A549 (cell line): ENCODE measurements at regions not wholly inside any gene's neighbourhood (a gene's known extent, or its start where the extent isn't known, plus 50 kb on each side); places are given as distances from the start of the nearest gene placed in this dataset.
"Not testable (repeated sequence)": the region's sequence is repeated elsewhere in the genome, so short reads cannot be mapped to it uniquely, and the experiment has no call there.

Source experiments
- ATAC-seq, 2 experiments: fragments of 200-7000 bp in 1 of 2; fragments of >200 bp in 1 of 2; cut with Nextera tagmentation in 1 of 2; cut with Tn5 transposase in 1 of 2; 3 replicates each; pipeline versions ENCODE4 v1.8.0 to v1.9.1; 2018 to 2020; ENCODE audit warnings: mild to moderate bottlenecking in 1 of 2, moderate library complexity in 1 of 2
- CTCF ChIA-PET: fragments of 300-600 bp; sonication (Branson Sonifier 250); formaldehyde crosslinking; extraction: SDS; loops from one replicate; lab custom pipeline; 2021; ENCODE audit warnings: antibody characterized with exemption, inconsistent platforms; lab: Yijun Ruan, JAX
- POLR2A ChIA-PET: fragments of 350-600 bp; formaldehyde crosslinking; extraction: SDS; loops from one replicate; lab custom pipeline; 2021; ENCODE audit warnings: antibody characterized with exemption, inconsistent platforms; lab: Yijun Ruan, JAX
- DNase-seq, 2 experiments: peaks; one replicate each; pipeline versions ENCODE4 v3.0.0 to v3.0.0-alpha.2; 2011 to 2016; ENCODE audit warnings: low read depth in 1 of 2, low spot score in 1 of 2
- FAIRE-seq: peaks from 2 replicates; lab custom pipeline; 2011; peaks lifted over from hg19 to GRCh38; lab: Jason Lieb, UNC
- H3K27ac ChIP-seq, 2 experiments: fragments of >200 bp; sonication (Bioruptor Twin); formaldehyde crosslinking; 3 replicates each; pipeline ENCODE4 v1.5.1; 2016 to 2017
- H3K4me1 ChIP-seq: fragments of >200 bp; sonication (Bioruptor Twin); formaldehyde crosslinking; 3 replicates; pipeline ENCODE4 v1.6.1; 2016
- H3K4me2 ChIP-seq: fragments of >200 bp; sonication (Bioruptor Twin); formaldehyde crosslinking; 3 replicates; pipeline ENCODE4 v1.6.1; 2016
- H3K4me3 ChIP-seq: fragments of >200 bp; sonication (Bioruptor Twin); formaldehyde crosslinking; 3 replicates; pipeline ENCODE4 v1.5.1; 2016
- H3K9me3 ChIP-seq: fragments of >200 bp; sonication (Bioruptor Twin); formaldehyde crosslinking; 3 replicates; pipeline ENCODE4 v1.6.1; 2016
- BHLHE40 ChIP-seq: IDR thresholded peaks from 2 replicates; pipeline ENCODE4 v1.6.1; 2012; ENCODE audit warnings: low read depth, low read length, inconsistent platforms
- CBX2 ChIP-seq: fragments of 200-600 bp; sonication (generic); IDR thresholded peaks from 2 replicates; pipeline ENCODE4 v1.6.1; 2016; ENCODE audit warnings: low read depth, mild to moderate bottlenecking, borderline replicate concordance
- CBX8 ChIP-seq: fragments of 200-600 bp; sonication (generic); IDR thresholded peaks from 2 replicates; pipeline ENCODE4 v1.6.1; 2016
- CEBPB ChIP-seq, 2 experiments: fragments of >200 bp in 1 of 2; sonication (Bioruptor Twin) in 1 of 2; formaldehyde crosslinking in 1 of 2; IDR thresholded peaks; 2 replicates each; pipeline ENCODE4 v1.6.1; 2012 to 2016
- EP300 ChIP-seq, 2 experiments: fragments of >200 bp; sonication (Bioruptor Twin); formaldehyde crosslinking; IDR thresholded peaks; 2 replicates in 1 of 2; 3 replicates in 1 of 2; pipeline ENCODE4 v1.6.1; 2016 to 2017
- FOSB ChIP-seq: fragments of 250-450 bp; sonication (Bioruptor Pico); IDR thresholded peaks from 2 replicates; pipeline ENCODE4 v1.5.0; 2020; ENCODE audit warnings: mild to moderate bottlenecking, moderate library complexity
- FOSL2 ChIP-seq, 2 experiments: fragments of 450-650 bp in 1 of 2; fragments of >200 bp in 1 of 2; sonication (Bioruptor Twin) in 1 of 2; formaldehyde crosslinking; IDR thresholded peaks; 2 replicates each; pipeline versions ENCODE4 v1.5.0 to v1.6.1; 2016 to 2020; ENCODE audit warnings: mild to moderate bottlenecking in 1 of 2, moderate library complexity in 1 of 2
- FOXS1 ChIP-seq: fragments of 250-450 bp; sonication (Bioruptor Pico); IDR thresholded peaks from 2 replicates; pipeline ENCODE4 v1.5.0; 2020; ENCODE audit warnings: mild to moderate bottlenecking, moderate library complexity
- GATA3 ChIP-seq: IDR thresholded peaks from 2 replicates; pipeline ENCODE4 v1.6.1; 2012; ENCODE audit warnings: borderline replicate concordance
- HEYL ChIP-seq: fragments of 250-450 bp; sonication (Bioruptor Pico); IDR thresholded peaks from 2 replicates; pipeline ENCODE4 v1.8.0; 2021; ENCODE audit warnings: mild to moderate bottlenecking, moderate library complexity
- HOXA7 ChIP-seq: fragments of 250-450 bp; sonication (Bioruptor Pico); IDR thresholded peaks from 2 replicates; pipeline ENCODE4 v1.5.0; 2020; ENCODE audit warnings: mild to moderate bottlenecking, moderate library complexity
- JUN ChIP-seq, 2 experiments: fragments of >200 bp; sonication (Bioruptor Twin); formaldehyde crosslinking; IDR thresholded peaks; 2 replicates in 1 of 2; 3 replicates in 1 of 2; pipeline ENCODE4 v1.6.1; 2016 to 2017
- JUNB ChIP-seq: fragments of >200 bp; sonication (Bioruptor Twin); formaldehyde crosslinking; IDR thresholded peaks from 2 replicates; pipeline ENCODE4 v1.6.1; 2016
- KDM1A ChIP-seq: fragments of 200-600 bp; sonication (generic); IDR thresholded peaks from 2 replicates; pipeline ENCODE4 v1.6.1; 2016; ENCODE audit warnings: low read depth, mild to moderate bottlenecking
- MAFK ChIP-seq: fragments of 450-650 bp; IDR thresholded peaks from 2 replicates; pipeline ENCODE4 v1.6.1; 2014; ENCODE audit not compliant: partially characterized antibody
- POLR2AphosphoS2 ChIP-seq: conservative IDR thresholded peaks from 2 replicates; pipeline ENCODE4 v1.6.1; 2012; ENCODE audit warnings: low read length, improper control_type of control experiment, inconsistent platforms
- RAD21 ChIP-seq, 2 experiments: fragments of >200 bp in 1 of 2; sonication (Bioruptor Twin) in 1 of 2; formaldehyde crosslinking in 1 of 2; IDR thresholded peaks in 1 of 2; conservative IDR thresholded peaks in 1 of 2; 2 replicates in 1 of 2; 3 replicates in 1 of 2; pipeline ENCODE4 v1.6.1; 2012 to 2018; ENCODE audit warnings: inconsistent platforms in 1 of 2
- RFX5 ChIP-seq: fragments of 450-650 bp; IDR thresholded peaks from 2 replicates; pipeline ENCODE4 v1.7.1; 2014; ENCODE audit warnings: antibody characterized with exemption, mild to moderate bottlenecking, moderate library complexity
- RNF2 ChIP-seq: fragments of 200-600 bp; sonication (generic); IDR thresholded peaks from 2 replicates; pipeline ENCODE4 v1.6.1; 2016; ENCODE audit warnings: low read depth, mild to moderate bottlenecking, antibody characterized with exemption, moderate library complexity, borderline replicate concordance
- SMC3 ChIP-seq: fragments of >200 bp; sonication (Bioruptor Twin); formaldehyde crosslinking; IDR thresholded peaks from 3 replicates; pipeline ENCODE4 v1.6.1; 2018; ENCODE audit warnings: inconsistent platforms
- TFCP2L1 ChIP-seq: fragments of 250-450 bp; sonication (Bioruptor Pico); IDR thresholded peaks from 2 replicates; pipeline ENCODE4 v1.5.0; 2021; ENCODE audit warnings: mild to moderate bottlenecking
- WGBS: methylation state at CpG from one replicate; pipeline ENCODE4 v1.1.6; 2017; ENCODE audit errors: missing lambda C conversion rate; 5-methylcytosine and 5-hydroxymethylcytosine counted together
- TF ChIP-seq, protein P1 (sequence below): fragments of 250-450 bp; sonication (Bioruptor Pico); IDR thresholded peaks from 2 replicates; pipeline ENCODE4 v1.5.0; 2020; ENCODE audit warnings: low read depth, mild to moderate bottlenecking, moderate library complexity
- TF ChIP-seq, protein P2 (sequence below): fragments of 200-600 bp; sonication (generic); IDR thresholded peaks from 2 replicates; pipeline ENCODE4 v1.6.1; 2016; ENCODE audit warnings: antibody characterized with exemption, mild to moderate bottlenecking, moderate library complexity
- TF ChIP-seq, protein P3 (sequence below): IDR thresholded peaks from 2 replicates; pipeline ENCODE4 v1.6.1; 2012; ENCODE audit warnings: low read depth, borderline replicate concordance
- TF ChIP-seq, protein P4 (sequence below): fragments of 250-450 bp; sonication (Bioruptor Pico); IDR thresholded peaks from 2 replicates; pipeline ENCODE4 v1.5.0; 2021; ENCODE audit warnings: mild to moderate bottlenecking, moderate library complexity, borderline replicate concordance

DNA sequence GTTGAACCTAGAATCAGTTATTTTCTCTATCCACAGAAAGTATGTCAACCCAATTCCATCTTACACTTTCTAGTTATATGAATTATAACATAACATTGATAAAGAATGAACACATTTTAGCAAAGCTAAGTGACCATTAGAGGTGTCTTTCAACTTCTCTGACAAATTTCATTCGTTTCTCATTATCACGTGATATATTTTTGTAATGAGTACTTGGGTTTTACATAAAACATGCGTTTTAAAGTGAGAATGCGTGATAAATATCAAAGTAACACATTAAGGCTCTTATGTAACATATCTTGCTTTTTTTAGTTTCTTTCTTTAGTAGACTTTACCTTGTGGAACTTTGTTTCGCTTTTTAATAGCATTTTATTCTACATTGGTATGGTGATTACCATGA is 1715.1 kb upstream of the IGFBP7 start:
- ATAC-seq (no peak), DNase-seq (no peak), FAIRE-seq (no peak)
- CTCF ChIA-PET: interaction anchor here (0.6 kb wide), 1 partner anchor 1645 kb away, joined by 3 read pairs; no protein-coding TSS in a partner anchor
- Histone ChIP-seq H3K4me3 (no peak overlapping the region), H3K4me2 (no peak overlapping the region), H3K4me1 (no peaks in the 10 kb centered on the region), H3K9me3 (no peaks in the 10 kb centered on the region), H3K27ac (no peak overlapping the region)
- POLR2A ChIA-PET: no interaction called here
- TF ChIP-seq BHLHE40 (no peak), HEYL (CRISPR knock-in tag) (no peak)
- TF ChIP-seq, protein P1, sequence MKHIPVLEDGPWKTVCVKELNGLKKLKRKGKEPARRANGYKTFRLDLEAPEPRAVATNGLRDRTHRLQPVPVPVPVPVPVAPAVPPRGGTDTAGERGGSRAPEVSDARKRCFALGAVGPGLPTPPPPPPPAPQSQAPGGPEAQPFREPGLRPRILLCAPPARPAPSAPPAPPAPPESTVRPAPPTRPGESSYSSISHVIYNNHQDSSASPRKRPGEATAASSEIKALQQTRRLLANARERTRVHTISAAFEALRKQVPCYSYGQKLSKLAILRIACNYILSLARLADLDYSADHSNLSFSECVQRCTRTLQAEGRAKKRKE: no peak
- TF ChIP-seq, protein P2, sequence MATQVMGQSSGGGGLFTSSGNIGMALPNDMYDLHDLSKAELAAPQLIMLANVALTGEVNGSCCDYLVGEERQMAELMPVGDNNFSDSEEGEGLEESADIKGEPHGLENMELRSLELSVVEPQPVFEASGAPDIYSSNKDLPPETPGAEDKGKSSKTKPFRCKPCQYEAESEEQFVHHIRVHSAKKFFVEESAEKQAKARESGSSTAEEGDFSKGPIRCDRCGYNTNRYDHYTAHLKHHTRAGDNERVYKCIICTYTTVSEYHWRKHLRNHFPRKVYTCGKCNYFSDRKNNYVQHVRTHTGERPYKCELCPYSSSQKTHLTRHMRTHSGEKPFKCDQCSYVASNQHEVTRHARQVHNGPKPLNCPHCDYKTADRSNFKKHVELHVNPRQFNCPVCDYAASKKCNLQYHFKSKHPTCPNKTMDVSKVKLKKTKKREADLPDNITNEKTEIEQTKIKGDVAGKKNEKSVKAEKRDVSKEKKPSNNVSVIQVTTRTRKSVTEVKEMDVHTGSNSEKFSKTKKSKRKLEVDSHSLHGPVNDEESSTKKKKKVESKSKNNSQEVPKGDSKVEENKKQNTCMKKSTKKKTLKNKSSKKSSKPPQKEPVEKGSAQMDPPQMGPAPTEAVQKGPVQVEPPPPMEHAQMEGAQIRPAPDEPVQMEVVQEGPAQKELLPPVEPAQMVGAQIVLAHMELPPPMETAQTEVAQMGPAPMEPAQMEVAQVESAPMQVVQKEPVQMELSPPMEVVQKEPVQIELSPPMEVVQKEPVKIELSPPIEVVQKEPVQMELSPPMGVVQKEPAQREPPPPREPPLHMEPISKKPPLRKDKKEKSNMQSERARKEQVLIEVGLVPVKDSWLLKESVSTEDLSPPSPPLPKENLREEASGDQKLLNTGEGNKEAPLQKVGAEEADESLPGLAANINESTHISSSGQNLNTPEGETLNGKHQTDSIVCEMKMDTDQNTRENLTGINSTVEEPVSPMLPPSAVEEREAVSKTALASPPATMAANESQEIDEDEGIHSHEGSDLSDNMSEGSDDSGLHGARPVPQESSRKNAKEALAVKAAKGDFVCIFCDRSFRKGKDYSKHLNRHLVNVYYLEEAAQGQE: no peak
- WGBS: 58% methylated on average over 5 of the region's 5 CpGs

DNA sequence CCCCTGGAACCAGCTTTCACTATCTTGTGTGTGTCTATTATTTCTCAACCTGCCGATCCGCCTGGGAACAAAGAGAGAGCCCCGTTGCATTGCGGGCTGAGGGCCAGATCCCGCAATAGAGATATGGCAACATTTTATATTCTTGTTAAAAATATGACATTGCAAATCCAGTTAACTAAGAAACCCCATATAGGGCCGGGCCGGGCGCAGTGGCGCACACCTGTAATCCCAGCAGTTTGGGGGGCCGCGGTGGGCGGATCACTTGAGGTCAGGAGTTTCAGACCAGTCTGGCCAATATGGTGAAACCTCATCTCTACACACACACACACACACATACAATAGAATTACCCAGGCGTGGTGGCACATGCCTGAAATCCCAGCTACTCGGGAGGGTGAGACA is 1708.4 kb upstream of the IGFBP7 start:
- ATAC-seq, H3K9me3 ChIP-seq, POLR2A ChIA-PET, FAIRE-seq, H3K4me3 ChIP-seq, H3K4me1 ChIP-seq, DNase-seq, CTCF ChIA-PET, H3K27ac ChIP-seq, H3K4me2 ChIP-seq: not testable (repeated sequence)
- 67% methylated on average over 9 of the region's 14 CpGs for whole genome bisulfite sequencing

DNA sequence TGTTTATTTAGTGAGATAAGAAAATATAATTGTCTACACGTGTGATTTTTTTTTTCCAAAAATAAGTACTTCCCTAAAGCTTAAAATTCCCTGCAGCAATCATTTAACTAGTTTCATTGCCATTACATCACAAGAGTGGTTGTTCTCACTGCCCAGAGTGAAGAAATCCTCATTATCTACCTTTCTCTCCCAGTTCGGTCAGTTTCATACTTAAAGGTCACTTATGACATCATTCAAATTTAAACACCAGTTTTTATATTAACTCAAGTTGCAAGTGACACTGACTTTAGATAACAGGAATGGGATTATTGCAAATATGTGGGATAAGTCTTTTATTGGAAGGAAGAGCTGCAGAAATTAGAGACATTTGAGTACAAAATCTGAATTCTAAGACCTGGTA is 1699.8 kb upstream of the IGFBP7 start:
- no peak for FAIRE-seq
- peak overlapping the region; percentile 77 for H3K4me2 ChIP-seq
- POLR2A ChIA-PET: no interaction called here
- DNase-seq: peak in 1 of 2 experiments; percentile 76
- WGBS: 2% methylated on average over 2 of the region's 2 CpGs
- H3K4me3 ChIP-seq: no peak overlapping the region
- TF ChIP-seq EP300 (IDR thresholded peaks at IDR 0.05): peak; percentile 55 to 71; a peak in 3 of 5 replicates
- TF ChIP-seq, protein P3, sequence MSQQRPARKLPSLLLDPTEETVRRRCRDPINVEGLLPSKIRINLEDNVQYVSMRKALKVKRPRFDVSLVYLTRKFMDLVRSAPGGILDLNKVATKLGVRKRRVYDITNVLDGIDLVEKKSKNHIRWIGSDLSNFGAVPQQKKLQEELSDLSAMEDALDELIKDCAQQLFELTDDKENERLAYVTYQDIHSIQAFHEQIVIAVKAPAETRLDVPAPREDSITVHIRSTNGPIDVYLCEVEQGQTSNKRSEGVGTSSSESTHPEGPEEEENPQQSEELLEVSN: no peak
- TF ChIP-seq RNF2: no peak
- no peak for TF ChIP-seq FOSB (CRISPR knock-in tag)
- no peak for TF ChIP-seq RFX5
- TF ChIP-seq SMC3: peak; percentile 17; the same call in 1 of the 3 replicates
- TF ChIP-seq JUN (IDR thresholded peaks at IDR 0.05): peak in 1 of 2 experiments; percentile 40; a peak in 1 of 5 replicates
- TF ChIP-seq, protein P1: no peak
- no peak for TF ChIP-seq BHLHE40
- TF ChIP-seq KDM1A: no peak
- TF ChIP-seq CBX8: no peak
- peak; percentile 72 to 74; a peak in 3 of 4 replicates for TF ChIP-seq CEBPB (IDR thresholded peaks at IDR 0.05)
- TF ChIP-seq JUNB: 0 out of 2 replicates have a peak, but pooled peaks have one; percentile 39
- no peak for TF ChIP-seq CBX2
- TF ChIP-seq, protein P4, sequence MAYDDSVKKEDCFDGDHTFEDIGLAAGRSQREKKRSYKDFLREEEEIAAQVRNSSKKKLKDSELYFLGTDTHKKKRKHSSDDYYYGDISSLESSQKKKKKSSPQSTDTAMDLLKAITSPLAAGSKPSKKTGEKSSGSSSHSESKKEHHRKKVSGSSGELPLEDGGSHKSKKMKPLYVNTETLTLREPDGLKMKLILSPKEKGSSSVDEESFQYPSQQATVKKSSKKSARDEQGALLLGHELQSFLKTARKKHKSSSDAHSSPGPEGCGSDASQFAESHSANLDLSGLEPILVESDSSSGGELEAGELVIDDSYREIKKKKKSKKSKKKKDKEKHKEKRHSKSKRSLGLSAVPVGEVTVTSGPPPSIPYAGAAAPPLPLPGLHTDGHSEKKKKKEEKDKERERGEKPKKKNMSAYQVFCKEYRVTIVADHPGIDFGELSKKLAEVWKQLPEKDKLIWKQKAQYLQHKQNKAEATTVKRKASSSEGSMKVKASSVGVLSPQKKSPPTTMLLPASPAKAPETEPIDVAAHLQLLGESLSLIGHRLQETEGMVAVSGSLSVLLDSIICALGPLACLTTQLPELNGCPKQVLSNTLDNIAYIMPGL (CRISPR knock-in tag): no peak
- no peak for TF ChIP-seq HOXA7 (CRISPR knock-in tag)
- peak; percentile 73; the same call in 1 of the 2 replicates for TF ChIP-seq GATA3
- no peak for TF ChIP-seq FOXS1 (CRISPR knock-in tag)
- TF ChIP-seq FOSL2 (IDR thresholded peaks at IDR 0.05): no peak
- no peak; the same call in 1 of the 2 replicates for TF ChIP-seq FOSL2 (CRISPR knock-in tag; IDR thresholded peaks at IDR 0.05)
- no peak for TF ChIP-seq MAFK
- TF ChIP-seq POLR2AphosphoS2: no peak
- peak in 1 of 2 experiments; percentile 25; a peak in 1 of 5 replicates for TF ChIP-seq RAD21 (conservative IDR thresholded peaks at IDR 0.05 in 1 of 2, IDR thresholded peaks at IDR 0.05 in 1 of 2)
- no peak for TF ChIP-seq TFCP2L1 (CRISPR knock-in tag)
- TF ChIP-seq, all 56 proteins: peak for 7
- CTCF ChIA-PET: no interaction called here
- Histone ChIP-seq H3K27ac (peak overlapping the region; percentile 91 to 92), H3K4me1 (peaks cover 41% of the 10 kb centered on the region), H3K9me3 (peaks cover 4% of the 10 kb centered on the region; the same call in 1 of the 3 replicates)
- ATAC-seq: peak; percentile 62 to 73; a peak in 5 of 6 replicates
